WTC11 (cell line): ENCODE measurements at regions not wholly inside any gene's neighbourhood (a gene's known extent, or its start where the extent isn't known, plus 50 kb on each side); places are given as distances from the start of the nearest gene placed in this dataset.

Source experiments
- ATF6 ChIP-seq: sonication (generic); formaldehyde crosslinking; IDR thresholded peaks from 2 replicates; pipeline ENCODE4 v1.8.1; 2023; ENCODE audit warnings: mild to moderate bottlenecking, missing genetic modification reagents
- ELF4 ChIP-seq: sonication (generic); formaldehyde crosslinking; IDR thresholded peaks from 2 replicates; pipeline ENCODE4 v1.8.1; 2022; ENCODE audit warnings: low read depth, mild to moderate bottlenecking, moderate library complexity, missing genetic modification reagents
- NFE2L1 ChIP-seq: sonication (generic); formaldehyde crosslinking; IDR thresholded peaks from 2 replicates; pipeline ENCODE4 v1.8.1; 2023; ENCODE audit warnings: missing genetic modification reagents
- TEAD4 ChIP-seq: sonication (generic); formaldehyde crosslinking; IDR thresholded peaks from 2 replicates; pipeline ENCODE4 v1.8.0; 2022; ENCODE audit warnings: mild to moderate bottlenecking, missing genetic modification reagents
- ZNF281 ChIP-seq: sonication (generic); formaldehyde crosslinking; IDR thresholded peaks from 2 replicates; pipeline ENCODE4 v1.8.0; 2023; ENCODE audit warnings: mild to moderate bottlenecking, missing genetic modification reagents
- TF ChIP-seq, protein P1 (sequence below): sonication (generic); formaldehyde crosslinking; IDR thresholded peaks from 2 replicates; pipeline ENCODE4 v1.8.0; 2023; ENCODE audit warnings: missing genetic modification reagents
- TF ChIP-seq, protein P2 (sequence below): sonication (generic); formaldehyde crosslinking; IDR thresholded peaks from 2 replicates; pipeline ENCODE4 v1.8.1; 2023; ENCODE audit warnings: mild to moderate bottlenecking, moderate library complexity, missing genetic modification reagents
- TF ChIP-seq, protein P3 (sequence below): fragments of 200-600 bp; IDR thresholded peaks from 2 replicates; pipeline ENCODE4 v1.8.0; 2022; ENCODE audit warnings: antibody characterized with exemption

GRCh38 chrX:39875834-39876628 lies 221.7 kb downstream of the BCOR start:
- no peak for TF ChIP-seq TEAD4
- TF ChIP-seq, protein P1, sequence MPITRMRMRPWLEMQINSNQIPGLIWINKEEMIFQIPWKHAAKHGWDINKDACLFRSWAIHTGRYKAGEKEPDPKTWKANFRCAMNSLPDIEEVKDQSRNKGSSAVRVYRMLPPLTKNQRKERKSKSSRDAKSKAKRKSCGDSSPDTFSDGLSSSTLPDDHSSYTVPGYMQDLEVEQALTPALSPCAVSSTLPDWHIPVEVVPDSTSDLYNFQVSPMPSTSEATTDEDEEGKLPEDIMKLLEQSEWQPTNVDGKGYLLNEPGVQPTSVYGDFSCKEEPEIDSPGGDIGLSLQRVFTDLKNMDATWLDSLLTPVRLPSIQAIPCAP: no peak
- TF ChIP-seq, protein P2, sequence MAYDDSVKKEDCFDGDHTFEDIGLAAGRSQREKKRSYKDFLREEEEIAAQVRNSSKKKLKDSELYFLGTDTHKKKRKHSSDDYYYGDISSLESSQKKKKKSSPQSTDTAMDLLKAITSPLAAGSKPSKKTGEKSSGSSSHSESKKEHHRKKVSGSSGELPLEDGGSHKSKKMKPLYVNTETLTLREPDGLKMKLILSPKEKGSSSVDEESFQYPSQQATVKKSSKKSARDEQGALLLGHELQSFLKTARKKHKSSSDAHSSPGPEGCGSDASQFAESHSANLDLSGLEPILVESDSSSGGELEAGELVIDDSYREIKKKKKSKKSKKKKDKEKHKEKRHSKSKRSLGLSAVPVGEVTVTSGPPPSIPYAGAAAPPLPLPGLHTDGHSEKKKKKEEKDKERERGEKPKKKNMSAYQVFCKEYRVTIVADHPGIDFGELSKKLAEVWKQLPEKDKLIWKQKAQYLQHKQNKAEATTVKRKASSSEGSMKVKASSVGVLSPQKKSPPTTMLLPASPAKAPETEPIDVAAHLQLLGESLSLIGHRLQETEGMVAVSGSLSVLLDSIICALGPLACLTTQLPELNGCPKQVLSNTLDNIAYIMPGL (CRISPR knock-in tag): no peak
- TF ChIP-seq, protein P3, sequence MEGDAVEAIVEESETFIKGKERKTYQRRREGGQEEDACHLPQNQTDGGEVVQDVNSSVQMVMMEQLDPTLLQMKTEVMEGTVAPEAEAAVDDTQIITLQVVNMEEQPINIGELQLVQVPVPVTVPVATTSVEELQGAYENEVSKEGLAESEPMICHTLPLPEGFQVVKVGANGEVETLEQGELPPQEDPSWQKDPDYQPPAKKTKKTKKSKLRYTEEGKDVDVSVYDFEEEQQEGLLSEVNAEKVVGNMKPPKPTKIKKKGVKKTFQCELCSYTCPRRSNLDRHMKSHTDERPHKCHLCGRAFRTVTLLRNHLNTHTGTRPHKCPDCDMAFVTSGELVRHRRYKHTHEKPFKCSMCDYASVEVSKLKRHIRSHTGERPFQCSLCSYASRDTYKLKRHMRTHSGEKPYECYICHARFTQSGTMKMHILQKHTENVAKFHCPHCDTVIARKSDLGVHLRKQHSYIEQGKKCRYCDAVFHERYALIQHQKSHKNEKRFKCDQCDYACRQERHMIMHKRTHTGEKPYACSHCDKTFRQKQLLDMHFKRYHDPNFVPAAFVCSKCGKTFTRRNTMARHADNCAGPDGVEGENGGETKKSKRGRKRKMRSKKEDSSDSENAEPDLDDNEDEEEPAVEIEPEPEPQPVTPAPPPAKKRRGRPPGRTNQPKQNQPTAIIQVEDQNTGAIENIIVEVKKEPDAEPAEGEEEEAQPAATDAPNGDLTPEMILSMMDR: no peak
- no peak for TF ChIP-seq ELF4
- TF ChIP-seq NFE2L1: no peak
- no peak for TF ChIP-seq ZNF281 (CRISPR knock-in tag)
- TF ChIP-seq ATF6: no peak
